ENCODE measurements at regions not wholly inside any gene's neighbourhood (a gene's known extent, or its start where the extent isn't known, plus 50 kb on each side); places are given as distances from the start of the nearest gene placed in this dataset.
"Not testable (repeated sequence)": the region's sequence is repeated elsewhere in the genome, so short reads cannot be mapped to it uniquely, and the experiment has no call there.

DNA sequence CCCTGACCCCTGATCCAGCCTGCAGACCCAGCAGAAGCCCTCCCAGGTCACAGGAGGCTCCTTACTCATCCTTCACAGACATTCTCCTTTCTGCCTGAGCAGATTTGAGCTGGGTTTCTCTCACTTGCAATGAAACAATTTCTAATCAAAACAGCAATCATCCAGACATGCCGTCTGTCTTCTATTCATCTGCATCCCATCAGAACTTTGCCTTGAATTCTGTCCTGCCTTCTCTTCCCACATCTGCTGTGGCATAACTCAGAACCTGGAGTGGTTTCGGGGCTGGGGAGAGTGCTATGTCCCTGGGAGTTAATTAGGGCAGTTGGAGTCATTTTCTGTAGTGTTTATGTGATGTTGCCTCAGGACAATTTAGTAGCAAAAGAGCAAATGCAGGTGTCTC is 278.6 kb downstream of the CBLN1 start:
- DNase-seq (ENCODE audit: low read depth in 2 of 2) = no peak

- no peak for DNase-seq (ENCODE audit: low read depth in 2 of 2)
Measured at GRCh38 chr16:49000594-49000993, 281.0 kb downstream of the CBLN1 start.

GRCh38 chr16:48999508-48999907 is 282.1 kb downstream of the CBLN1 start:
- DNase-seq (ENCODE audit: low read depth in 2 of 2) = no peak

DNA sequence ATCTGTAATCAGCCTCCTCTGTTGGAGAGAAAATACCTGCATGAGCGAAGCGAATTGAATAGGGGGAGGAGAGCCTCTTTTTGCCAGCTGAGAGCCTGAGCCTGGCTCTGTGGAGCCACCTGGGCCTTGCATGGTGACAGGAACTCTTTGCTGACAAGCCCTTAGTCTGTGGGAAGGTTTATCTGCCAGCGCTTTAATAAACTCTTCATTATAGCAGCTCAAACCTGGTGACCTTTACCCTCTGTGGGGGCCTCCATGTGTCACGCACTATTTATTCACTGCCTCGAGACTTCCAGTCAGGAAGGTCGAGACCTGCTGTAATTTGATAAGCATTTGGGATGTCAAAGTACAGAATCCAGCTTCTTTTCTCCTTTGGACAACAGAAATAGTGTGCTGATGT is 282.6 kb downstream of the CBLN1 start:
- no peak for DNase-seq (ENCODE audit: low read depth in 2 of 2)

GRCh38 chr16:48997946-48998345 is 283.7 kb downstream of the CBLN1 start:
- DNase-seq (ENCODE audit: low read depth in 2 of 2) = no peak

- no peak for DNase-seq (ENCODE audit: low read depth in 2 of 2)
Measured at GRCh38 chr16:48997081-48997615, 284.5 kb downstream of the CBLN1 start.

GRCh38 chr16:48978501-48978900 is 303.1 kb downstream of the CBLN1 start:
- no peak for DNase-seq (ENCODE audit: low read depth in 2 of 2)

DNA sequence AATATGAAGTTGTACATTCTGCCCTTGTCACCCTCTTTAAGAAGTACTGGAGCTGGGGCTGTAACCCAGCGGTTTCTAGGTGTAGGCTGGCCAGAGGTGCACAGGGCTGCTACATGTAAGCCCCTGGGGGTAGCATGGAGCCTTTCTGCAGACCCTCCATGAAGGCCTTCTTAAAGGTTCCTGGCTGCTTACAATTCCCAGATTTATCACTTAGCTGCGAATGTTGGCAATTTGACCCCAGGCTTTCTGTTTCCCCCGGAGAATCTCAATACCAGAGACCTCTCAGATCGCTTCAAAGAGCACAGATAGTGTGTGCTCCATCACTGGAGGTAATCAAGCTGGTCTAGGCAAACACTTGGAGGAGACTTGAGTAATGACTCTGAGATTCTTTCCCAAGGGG is 309.4 kb downstream of the CBLN1 start:
- no peak for DNase-seq (ENCODE audit: low read depth in 2 of 2)

- no peak for DNase-seq (ENCODE audit: low read depth in 2 of 2)
Measured at GRCh38 chr16:48971571-48972077, 310.0 kb downstream of the CBLN1 start.

DNA sequence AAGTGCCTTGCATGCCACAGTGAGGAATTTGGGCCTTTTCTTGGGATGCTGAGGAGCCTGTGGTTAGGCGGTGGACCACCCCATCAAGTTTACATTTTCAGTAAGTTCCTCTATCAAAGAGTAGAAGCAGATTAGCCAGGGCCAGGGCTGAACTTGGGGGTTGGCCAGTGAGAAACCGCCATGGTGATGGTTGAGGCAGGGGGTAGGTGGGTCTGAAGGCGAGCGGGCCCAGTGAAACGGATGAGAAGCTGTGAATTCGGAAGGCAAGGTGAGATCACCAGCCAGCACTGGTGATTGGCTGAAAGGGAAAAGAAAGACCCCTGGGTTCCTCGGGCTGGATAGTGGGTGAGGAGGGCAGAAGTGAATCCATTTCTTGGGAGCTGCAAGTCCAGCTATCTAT is 311.4 kb downstream of the CBLN1 start:
- no peak for DNase-seq (ENCODE audit: low read depth in 2 of 2)

GRCh38 chr16:48969611-48970010 is 312.0 kb downstream of the CBLN1 start:
- no peak for DNase-seq (ENCODE audit: low read depth in 2 of 2)

- no peak for DNase-seq (ENCODE audit: low read depth in 2 of 2)
Measured at GRCh38 chr16:48965386-48965785, 316.3 kb downstream of the CBLN1 start.

GRCh38 chr16:48963901-48964615 is 317.6 kb downstream of the CBLN1 start:
- no peak for DNase-seq (ENCODE audit: low read depth in 2 of 2)

DNA sequence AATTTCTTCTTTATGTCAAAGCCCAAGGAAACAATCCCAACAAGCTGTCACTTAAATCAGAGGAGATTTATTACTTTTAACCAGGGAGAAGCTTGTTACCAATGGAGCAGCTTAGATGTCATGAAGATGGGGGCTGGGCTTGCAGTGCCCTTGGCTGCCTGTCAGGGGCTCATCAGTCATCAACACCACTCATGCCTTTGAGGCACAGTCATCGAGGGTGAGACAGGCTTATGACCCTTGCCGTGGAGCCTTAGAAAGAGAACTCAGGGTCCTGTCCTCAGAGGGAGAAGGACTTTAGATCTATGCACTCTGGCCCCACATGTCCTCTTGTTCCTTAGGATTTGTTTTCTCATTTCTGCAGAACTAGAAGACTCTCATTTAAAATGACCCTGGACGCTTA is 318.3 kb downstream of the CBLN1 start:
- no peak for DNase-seq (ENCODE audit: low read depth in 2 of 2)

DNA sequence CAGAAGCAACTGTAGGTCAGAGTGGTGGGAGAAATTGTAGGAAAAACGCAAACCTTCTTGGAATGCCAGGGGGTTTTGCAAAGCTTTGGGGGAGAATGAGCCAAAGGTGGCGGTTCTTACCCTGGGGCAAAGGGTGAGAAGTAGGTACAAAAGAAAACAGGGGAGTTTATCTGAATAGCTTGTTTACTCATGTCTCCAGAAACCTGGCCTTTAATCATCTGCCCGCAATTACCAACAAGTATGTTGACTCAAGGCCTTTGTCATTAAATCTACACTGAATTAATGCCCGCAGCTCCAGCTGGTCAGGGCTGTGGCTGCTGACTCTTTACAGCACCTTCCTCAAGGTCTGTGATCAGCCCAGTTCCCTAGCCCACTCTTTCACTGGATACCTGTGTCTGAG is 320.1 kb downstream of the CBLN1 start:
- no peak for DNase-seq (ENCODE audit: low read depth in 2 of 2)

GRCh38 chr16:48960830-48961229 is 320.8 kb downstream of the CBLN1 start:
- DNase-seq (ENCODE audit: low read depth in 2 of 2) = no peak

DNA sequence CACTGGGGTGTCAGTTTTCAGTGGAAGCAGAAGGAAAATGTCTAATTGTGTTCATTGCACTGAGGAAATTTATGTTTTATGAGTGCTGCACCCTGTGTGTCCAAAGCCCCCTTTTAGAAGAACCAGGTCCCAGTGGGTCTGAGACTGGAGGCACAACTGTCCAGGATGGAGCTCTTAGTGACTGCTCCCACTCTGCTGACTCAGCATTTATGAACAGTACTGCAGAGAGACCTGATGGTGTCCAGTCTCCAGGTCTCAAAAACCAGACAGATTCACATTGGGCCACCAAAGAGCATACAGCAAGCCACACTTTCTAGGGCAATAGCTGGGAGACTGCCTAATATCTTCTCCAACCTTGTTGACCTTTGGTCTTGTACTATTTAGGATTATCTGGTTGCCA is 321.9 kb downstream of the CBLN1 start:
- DNase-seq (ENCODE audit: low read depth in 2 of 2) = no peak

- DNase-seq (ENCODE audit: low read depth in 2 of 2) = no peak
Measured at GRCh38 chr16:48959204-48959603, 322.4 kb downstream of the CBLN1 start.

- DNase-seq (ENCODE audit: low read depth in 2 of 2) = no peak
Measured at GRCh38 chr16:48958681-48959080, 323.0 kb downstream of the CBLN1 start.

GRCh38 chr16:48956620-48957019 is 325.0 kb downstream of the CBLN1 start:
- no peak for DNase-seq (ENCODE audit: low read depth in 2 of 2)

GRCh38 chr16:48955837-48956236 is 325.8 kb downstream of the CBLN1 start:
- DNase-seq (ENCODE audit: low read depth in 2 of 2) = no peak

GRCh38 chr16:48951621-48952125 is 330.0 kb downstream of the CBLN1 start:
- DNase-seq (ENCODE audit: low read depth in 2 of 2) = not testable (repeated sequence)

DNA sequence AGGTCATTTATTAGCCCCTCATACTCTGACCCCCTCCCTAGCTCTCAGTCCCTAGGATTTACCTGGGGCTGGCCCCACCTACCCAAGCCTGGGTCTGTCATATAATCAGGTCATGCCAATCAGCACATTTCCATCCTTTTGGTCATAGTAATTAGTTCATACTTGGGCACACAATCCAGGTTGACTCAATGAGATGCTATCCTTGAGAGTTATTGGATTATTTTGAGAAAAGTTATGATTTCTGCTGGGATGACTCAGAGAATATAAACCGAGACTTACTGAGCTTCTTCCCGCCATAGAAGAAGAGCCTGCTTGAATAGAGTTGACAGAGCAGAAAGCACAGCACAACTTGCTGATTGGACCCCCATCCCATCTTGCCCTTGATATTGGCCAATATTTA is 331.5 kb downstream of the CBLN1 start:
- DNase-seq (ENCODE audit: low read depth in 2 of 2) = no peak
